Colonic mucosa (tissue), 4 donors: ENCODE measurements at regions not wholly inside any gene's neighbourhood (a gene's known extent, or its start where the extent isn't known, plus 50 kb on each side); places are given as distances from the start of the nearest gene placed in this dataset.
A peak's percentile ranks its signal among the peaks of the same experiment; 100 is the strongest.

Source experiments
- DNase-seq: peaks from one replicate; pipeline ENCODE4 v3.0.0-alpha.2; 2020
- H3K27ac ChIP-seq: fragments of 200-600 bp; one replicate; pipeline ENCODE4 v1.8.0; 2021
- H3K27me3 ChIP-seq: fragments of 200-600 bp; one replicate; pipeline ENCODE4 v1.8.0; 2021
- H3K36me3 ChIP-seq: fragments of 200-600 bp; one replicate; pipeline ENCODE4 v1.8.0; 2021
- H3K4me1 ChIP-seq: fragments of 200-600 bp; one replicate; pipeline ENCODE4 v1.8.0; 2021; ENCODE audit warnings: mild to moderate bottlenecking
- H3K4me3 ChIP-seq: fragments of 200-600 bp; one replicate; pipeline ENCODE4 v1.8.0; 2021
- H3K9ac ChIP-seq, 2 donors: one replicate each; pipeline ENCODE4 v1.7.0; 2013; ENCODE audit warnings: control low read depth in 2 of 2, low read depth in 2 of 2, low read length in 2 of 2
- H3K9me3 ChIP-seq: fragments of 200-600 bp; one replicate; pipeline ENCODE4 v1.8.0; 2021
- intact Hi-C: fragments of 100-400 bp; cut with DNase I; formaldehyde crosslinking; loops from one replicate; pipeline ENCODE4 v1.14.1; 2022
- TF ChIP-seq, protein P1 (sequence below): fragments of 200-600 bp; IDR thresholded peaks from one replicate; pipeline ENCODE4 v1.8.0; 2022; ENCODE audit warnings: antibody characterized with exemption, mild to moderate bottlenecking
- donor health status: healthy.
- donor health status: DM: no; HTN: no; CAD: no.
- donor health status: DM: no; HTN: no; CAD: no.

DNA sequence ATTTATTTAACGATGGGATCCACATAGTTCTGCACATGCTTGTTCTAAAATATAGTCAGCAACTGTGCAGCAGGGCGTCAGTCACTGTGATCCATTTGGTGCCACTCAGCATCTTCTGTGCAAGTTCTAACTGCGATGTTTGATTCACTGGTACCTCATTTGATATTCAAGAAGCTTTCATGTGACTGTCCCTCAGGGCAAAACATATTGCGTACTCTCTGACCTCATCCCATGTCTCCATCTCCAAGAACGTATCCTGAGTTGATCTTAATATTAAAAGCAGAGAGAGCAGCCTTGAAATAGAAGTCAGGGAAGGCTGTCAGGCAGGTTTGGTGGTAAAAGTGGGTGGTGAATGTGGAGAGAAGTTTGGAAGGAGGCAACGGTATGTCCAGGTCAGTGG lies 116.5 kb upstream of the ATP10B start:
- no peak overlapping the region for H3K27ac ChIP-seq
- intact Hi-C loops = no loop called here
- H3K9ac ChIP-seq = no peak overlapping the region
- no peaks in the 10 kb centered on the region for H3K4me1 ChIP-seq
- H3K36me3 ChIP-seq = no peaks in the 10 kb centered on the region
- TF ChIP-seq, protein P1, sequence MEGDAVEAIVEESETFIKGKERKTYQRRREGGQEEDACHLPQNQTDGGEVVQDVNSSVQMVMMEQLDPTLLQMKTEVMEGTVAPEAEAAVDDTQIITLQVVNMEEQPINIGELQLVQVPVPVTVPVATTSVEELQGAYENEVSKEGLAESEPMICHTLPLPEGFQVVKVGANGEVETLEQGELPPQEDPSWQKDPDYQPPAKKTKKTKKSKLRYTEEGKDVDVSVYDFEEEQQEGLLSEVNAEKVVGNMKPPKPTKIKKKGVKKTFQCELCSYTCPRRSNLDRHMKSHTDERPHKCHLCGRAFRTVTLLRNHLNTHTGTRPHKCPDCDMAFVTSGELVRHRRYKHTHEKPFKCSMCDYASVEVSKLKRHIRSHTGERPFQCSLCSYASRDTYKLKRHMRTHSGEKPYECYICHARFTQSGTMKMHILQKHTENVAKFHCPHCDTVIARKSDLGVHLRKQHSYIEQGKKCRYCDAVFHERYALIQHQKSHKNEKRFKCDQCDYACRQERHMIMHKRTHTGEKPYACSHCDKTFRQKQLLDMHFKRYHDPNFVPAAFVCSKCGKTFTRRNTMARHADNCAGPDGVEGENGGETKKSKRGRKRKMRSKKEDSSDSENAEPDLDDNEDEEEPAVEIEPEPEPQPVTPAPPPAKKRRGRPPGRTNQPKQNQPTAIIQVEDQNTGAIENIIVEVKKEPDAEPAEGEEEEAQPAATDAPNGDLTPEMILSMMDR = no peak
- H3K4me3 ChIP-seq = no peak overlapping the region
- no peaks in the 10 kb centered on the region for H3K27me3 ChIP-seq
- no peaks in the 10 kb centered on the region for H3K9me3 ChIP-seq
- no peak for DNase-seq

DNA sequence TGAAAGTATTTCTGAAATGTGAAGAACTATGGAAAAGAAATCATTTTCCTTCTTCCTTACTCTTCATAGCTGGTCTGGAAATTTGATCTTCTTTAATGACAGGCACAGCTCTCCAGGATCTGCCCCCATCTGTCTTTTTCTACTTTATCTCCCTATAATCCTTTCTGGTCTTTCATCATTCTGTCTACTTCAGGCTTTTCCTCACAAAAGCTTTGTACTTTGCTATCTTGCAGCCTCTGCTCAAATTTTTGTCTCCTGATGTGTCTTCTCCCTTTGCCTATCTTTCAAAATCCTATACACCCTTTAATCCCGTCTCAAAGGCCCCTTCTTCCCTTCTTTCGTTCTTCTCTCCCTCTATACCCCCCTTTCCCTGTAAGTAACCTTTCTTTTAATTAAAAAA lies 114.9 kb upstream of the ATP10B start:
- H3K36me3 ChIP-seq = no peaks in the 10 kb centered on the region
- no peaks in the 10 kb centered on the region for H3K27me3 ChIP-seq
- no peak overlapping the region for H3K9ac ChIP-seq
- H3K4me3 ChIP-seq = no peak overlapping the region
- no peak for DNase-seq
- intact Hi-C loops = no loop called here
- no peaks in the 10 kb centered on the region for H3K4me1 ChIP-seq
- H3K9me3 ChIP-seq = no peaks in the 10 kb centered on the region
- no peak overlapping the region for H3K27ac ChIP-seq
- TF ChIP-seq, protein P1 = no peak

DNA sequence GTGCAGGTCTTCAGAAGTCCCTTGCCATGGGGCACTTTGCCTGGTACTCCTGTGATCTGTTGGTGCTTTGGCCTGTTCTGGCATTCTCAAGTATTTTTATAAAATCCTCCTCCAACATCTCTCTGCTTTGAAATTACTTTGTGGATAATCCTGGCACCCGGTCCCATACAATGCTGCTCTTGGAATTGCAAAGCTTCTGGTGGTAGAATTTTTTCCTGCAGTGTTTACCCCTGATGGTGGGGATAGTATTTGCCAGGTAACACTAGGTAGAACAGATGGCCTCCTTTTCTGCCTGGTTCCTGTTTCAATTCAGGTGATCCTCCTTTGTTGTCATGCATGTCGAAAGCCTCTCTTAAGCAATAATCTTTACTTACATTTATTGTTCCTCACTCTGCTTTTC lies 109.8 kb upstream of the ATP10B start:
- no peak overlapping the region for H3K27ac ChIP-seq
- H3K4me3 ChIP-seq = no peak overlapping the region
- no peak for DNase-seq
- no peaks in the 10 kb centered on the region for H3K27me3 ChIP-seq
- TF ChIP-seq, protein P1 = no peak
- H3K9ac ChIP-seq = no peak overlapping the region
- H3K36me3 ChIP-seq = no peaks in the 10 kb centered on the region
- no peaks in the 10 kb centered on the region for H3K4me1 ChIP-seq
- no peaks in the 10 kb centered on the region for H3K9me3 ChIP-seq
- intact Hi-C loops = no loop called here

DNA sequence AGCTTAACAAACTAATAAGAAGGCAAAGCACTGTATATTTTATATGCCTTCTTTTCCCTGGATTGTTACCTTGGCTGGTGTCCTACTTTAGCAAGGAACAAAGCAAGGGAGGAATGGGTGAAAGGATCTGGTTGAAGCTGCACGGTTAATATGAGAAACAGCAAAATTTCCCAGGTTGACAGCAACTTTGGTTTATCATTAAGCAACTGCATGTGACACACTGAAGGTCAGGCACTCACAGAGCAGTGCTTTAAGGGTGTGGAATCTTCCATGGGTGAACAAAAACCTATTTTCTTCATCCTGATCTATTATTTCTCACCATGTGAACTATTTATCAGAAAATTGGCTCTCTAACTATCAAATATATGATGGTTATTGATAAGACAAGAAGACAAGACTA lies 109.0 kb upstream of the ATP10B start:
- intact Hi-C loops = no loop called here
- no peaks in the 10 kb centered on the region for H3K4me1 ChIP-seq
- H3K27me3 ChIP-seq = no peaks in the 10 kb centered on the region
- H3K27ac ChIP-seq = no peak overlapping the region
- TF ChIP-seq, protein P1 = no peak
- H3K36me3 ChIP-seq = no peaks in the 10 kb centered on the region
- DNase-seq = no peak
- H3K4me3 ChIP-seq = no peak overlapping the region
- H3K9me3 ChIP-seq = no peaks in the 10 kb centered on the region
- H3K9ac ChIP-seq = no peak overlapping the region

DNA sequence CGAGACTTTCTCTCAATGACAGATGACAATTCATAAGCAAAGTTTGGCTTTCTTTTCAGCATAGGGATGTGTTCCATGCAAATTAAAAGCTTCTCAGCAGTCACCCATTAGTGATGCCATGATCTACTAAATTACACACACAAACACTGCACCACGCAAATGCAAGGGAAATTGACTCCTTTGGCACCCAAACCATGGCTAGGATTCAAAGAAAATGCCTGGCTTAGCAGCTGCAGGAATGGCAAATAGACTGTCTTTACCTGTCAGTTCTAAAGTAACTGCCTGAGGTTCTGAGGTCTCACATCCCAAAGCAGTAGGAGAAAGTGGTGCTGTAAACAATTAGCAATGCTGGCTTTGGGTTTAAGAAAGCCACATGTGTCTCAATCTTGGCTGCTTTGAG lies 108.6 kb upstream of the ATP10B start:
- DNase-seq = no peak
- no peak overlapping the region for H3K27ac ChIP-seq
- no peak overlapping the region for H3K9ac ChIP-seq
- H3K4me1 ChIP-seq = no peaks in the 10 kb centered on the region
- no peaks in the 10 kb centered on the region for H3K27me3 ChIP-seq
- intact Hi-C loops = no loop called here
- TF ChIP-seq, protein P1 = no peak
- no peaks in the 10 kb centered on the region for H3K36me3 ChIP-seq
- no peak overlapping the region for H3K4me3 ChIP-seq
- no peaks in the 10 kb centered on the region for H3K9me3 ChIP-seq

DNA sequence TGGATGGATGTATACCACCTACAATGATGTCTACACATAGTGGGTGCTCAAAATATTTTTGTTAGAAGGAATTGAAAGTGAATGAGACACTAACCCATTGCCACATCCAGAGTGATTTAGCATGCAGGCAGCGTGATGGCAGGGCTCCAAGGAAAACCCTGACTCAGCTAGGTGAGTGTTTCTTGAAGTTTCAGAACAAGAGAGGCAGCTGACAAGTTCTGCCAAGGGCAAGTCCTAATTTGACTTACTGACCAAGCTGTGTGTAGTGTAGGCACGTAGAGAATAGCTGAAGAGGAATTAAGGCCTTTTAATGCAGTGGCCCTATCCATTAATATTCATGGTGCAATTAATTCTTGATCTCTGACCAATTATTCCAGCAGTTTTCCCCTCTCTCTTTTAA lies 107.8 kb upstream of the ATP10B start:
- TF ChIP-seq, protein P1 = no peak
- intact Hi-C loops = no loop called here
- no peak overlapping the region for H3K4me3 ChIP-seq

More for the DNA sequence above, 107.8 kb upstream of the ATP10B start:
- Histone ChIP-seq H3K27ac (no peak overlapping the region), H3K9me3 (no peaks in the 10 kb centered on the region), H3K27me3 (no peaks in the 10 kb centered on the region), H3K4me1 (no peaks in the 10 kb centered on the region), H3K36me3 (no peaks in the 10 kb centered on the region), H3K9ac (no peak overlapping the region)
- peak; percentile 32 for DNase-seq
